CD8-positive, alpha-beta memory T cell (primary cell): ENCODE measurements at regions not wholly inside any gene's neighbourhood (a gene's known extent, or its start where the extent isn't known, plus 50 kb on each side); places are given as distances from the start of the nearest gene placed in this dataset.

ENCODE experiments used
- CTCF ChIA-PET: fragments of 350-600 bp; sonication (Branson Sonifier 250); formaldehyde crosslinking; loops from one replicate; lab custom pipeline; 2021; ENCODE audit warnings: antibody characterized with exemption; lab: Charles Lee
- POLR2A ChIA-PET: fragments of 350-600 bp; sonication (Branson Sonifier 250); formaldehyde crosslinking; loops from one replicate; lab custom pipeline; 2021; ENCODE audit warnings: antibody characterized with exemption; lab: Charles Lee
- DNase-seq, 5 donors: peaks; one replicate each; pipeline versions ENCODE4 v3.0.0 to v3.0.0-alpha.2; 2020 to 2022; ENCODE audit warnings: mixed read lengths in 1 of 5
- H3K27ac ChIP-seq: one replicate; pipeline ENCODE4 v1.7.0; 2013; ENCODE audit warnings: low read depth, mild to moderate bottlenecking, low read length, moderate library complexity
- H3K27me3 ChIP-seq: 2 replicates; pipeline ENCODE4 v1.7.0; 2013; ENCODE audit warnings: low read length, mild to moderate bottlenecking; ENCODE audit not compliant: insufficient read depth, poor library complexity, severe bottlenecking
- H3K36me3 ChIP-seq: 2 replicates; pipeline ENCODE4 v1.7.0; 2013; ENCODE audit warnings: mild to moderate bottlenecking, low read length, moderate library complexity; ENCODE audit not compliant: insufficient read depth
- H3K4me1 ChIP-seq: 2 replicates; pipeline ENCODE4 v1.7.0; 2013; ENCODE audit warnings: mild to moderate bottlenecking, low read length, moderate library complexity; ENCODE audit not compliant: insufficient read depth
- H3K4me3 ChIP-seq: 2 replicates; pipeline ENCODE4 v1.7.0; 2013; ENCODE audit warnings: mild to moderate bottlenecking, low read length
- H3K9me3 ChIP-seq: 2 replicates; pipeline ENCODE4 v1.7.0; 2013; ENCODE audit warnings: mild to moderate bottlenecking, low read length
- H3K27ac Mint-ChIP-seq, 8 donors: one replicate each; pipeline ENCODE4 v1.8.0; 2020 to 2021; ENCODE audit warnings: mixed read lengths in 8 of 8, mild to moderate bottlenecking in 6 of 8, inconsistent platforms in 3 of 8, moderate library complexity in 3 of 8
- H3K27me3 Mint-ChIP-seq, 2 donors: one replicate each; pipeline ENCODE4 v1.8.0; 2020 to 2021; ENCODE audit warnings: mixed read lengths in 2 of 2, mild to moderate bottlenecking in 1 of 2, moderate library complexity in 1 of 2
- H3K36me3 Mint-ChIP-seq, 3 donors: one replicate each; pipeline ENCODE4 v1.8.0; 2020 to 2021; ENCODE audit warnings: mixed read lengths in 3 of 3, inconsistent platforms in 1 of 3, mild to moderate bottlenecking in 1 of 3
- H3K4me1 Mint-ChIP-seq, 3 donors: one replicate each; pipeline ENCODE4 v1.8.0; 2020 to 2021; ENCODE audit warnings: mixed read lengths in 3 of 3, inconsistent platforms in 1 of 3, mild to moderate bottlenecking in 1 of 3
- H3K4me3 Mint-ChIP-seq, 7 donors: one replicate each; pipeline ENCODE4 v1.8.0; 2020 to 2021; ENCODE audit warnings: mixed read lengths in 7 of 7, mild to moderate bottlenecking in 6 of 7, moderate library complexity in 4 of 7, inconsistent platforms in 2 of 7
- H3K9me3 Mint-ChIP-seq, 5 donors: one replicate each; pipeline ENCODE4 v1.8.0; 2020 to 2022; ENCODE audit warnings: mixed read lengths in 5 of 5, mild to moderate bottlenecking in 3 of 5, moderate library complexity in 2 of 5, inconsistent platforms in 1 of 5

DNA sequence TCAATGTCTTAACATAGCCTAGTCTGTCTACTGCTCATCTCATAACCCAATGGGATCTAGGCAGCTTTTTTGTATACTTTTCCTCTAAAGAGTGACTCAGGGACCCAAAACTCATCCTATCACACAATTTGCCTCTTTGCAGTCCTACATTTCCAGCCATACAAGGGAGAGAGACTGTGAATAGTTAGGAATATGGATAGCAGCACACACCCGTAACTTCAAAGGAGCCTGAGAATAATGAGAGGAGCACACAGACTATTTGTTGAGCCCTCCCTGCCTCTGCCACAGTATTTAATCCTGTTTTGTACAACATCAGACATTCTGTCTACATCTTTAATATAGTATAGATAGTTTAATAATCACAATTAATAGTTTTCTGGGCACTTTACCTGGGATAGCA, 83.2 kb downstream of the AREG start:
- Mint-ChIP-seq H3K4me1 (peaks cover 0 to 2% (median 0%) of the 10 kb centered on the region in 3 donors), H3K27ac (no peak overlapping the region), H3K4me3 (no peak overlapping the region), H3K9me3 (no peaks in the 10 kb centered on the region), H3K27me3 (peaks cover 0 to 15% of the 10 kb centered on the region in 2 donors), H3K36me3 (no peaks in the 10 kb centered on the region)
- DNase-seq: no peak
- POLR2A ChIA-PET: no interaction called here
- no peaks in the 10 kb centered on the region for H3K4me1 ChIP-seq
- no peak overlapping the region for H3K4me3 ChIP-seq
- CTCF ChIA-PET: no interaction called here
- H3K36me3 ChIP-seq: no peaks in the 10 kb centered on the region
- no peaks in the 10 kb centered on the region for H3K27me3 ChIP-seq
- no peak overlapping the region for H3K27ac ChIP-seq
- no peaks in the 10 kb centered on the region for H3K9me3 ChIP-seq

DNA sequence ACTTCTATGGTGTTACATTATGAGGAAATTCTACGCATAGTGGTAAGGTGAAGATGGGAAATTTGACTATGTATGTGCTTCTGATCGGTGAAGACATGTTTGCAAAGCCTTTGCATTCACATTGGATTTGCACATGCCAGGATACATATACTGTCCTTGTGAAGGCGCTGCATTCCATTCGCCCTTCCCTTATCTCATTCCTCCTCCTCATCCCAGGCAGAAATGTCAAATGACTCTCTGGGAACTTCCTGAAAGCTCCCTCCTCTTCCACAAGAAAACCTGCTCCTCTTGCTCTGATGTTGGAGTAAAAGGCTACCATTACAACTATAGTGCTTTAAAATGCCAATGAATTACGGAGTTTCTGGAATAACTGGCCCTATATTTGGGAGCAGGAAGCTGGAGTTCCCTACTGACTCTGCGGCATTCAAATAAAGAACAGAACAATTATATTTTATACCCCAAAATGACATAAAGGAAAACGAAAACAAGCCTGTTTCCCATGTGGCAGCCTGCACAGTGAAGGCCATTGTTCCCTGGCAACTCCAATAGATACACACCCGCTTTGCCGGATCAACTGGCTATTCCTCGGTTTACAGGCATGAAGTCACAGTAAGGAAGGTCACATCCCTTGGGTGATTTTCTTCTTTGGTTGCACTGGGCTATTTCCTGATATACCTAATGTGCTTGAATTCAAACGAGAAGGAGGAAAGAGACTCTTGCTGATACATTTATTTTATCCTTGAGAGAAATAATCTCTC, 84.5 kb downstream of the AREG start:
- Histone ChIP-seq H3K27me3 (no peaks in the 10 kb centered on the region), H3K36me3 (no peaks in the 10 kb centered on the region), H3K9me3 (no peaks in the 10 kb centered on the region), H3K4me1 (no peaks in the 10 kb centered on the region), H3K27ac (no peak overlapping the region), H3K4me3 (no peak overlapping the region)
- Mint-ChIP-seq H3K4me3 (no peak overlapping the region), H3K4me1 (peaks cover 0 to 2% (median 0%) of the 10 kb centered on the region in 3 donors), H3K27ac (no peak overlapping the region), H3K27me3 (peaks cover 0 to 17% of the 10 kb centered on the region in 2 donors), H3K36me3 (no peaks in the 10 kb centered on the region), H3K9me3 (no peaks in the 10 kb centered on the region)
- ChIA-PET POLR2A (no interaction called here), CTCF (no interaction called here)
- no peak for DNase-seq

DNA sequence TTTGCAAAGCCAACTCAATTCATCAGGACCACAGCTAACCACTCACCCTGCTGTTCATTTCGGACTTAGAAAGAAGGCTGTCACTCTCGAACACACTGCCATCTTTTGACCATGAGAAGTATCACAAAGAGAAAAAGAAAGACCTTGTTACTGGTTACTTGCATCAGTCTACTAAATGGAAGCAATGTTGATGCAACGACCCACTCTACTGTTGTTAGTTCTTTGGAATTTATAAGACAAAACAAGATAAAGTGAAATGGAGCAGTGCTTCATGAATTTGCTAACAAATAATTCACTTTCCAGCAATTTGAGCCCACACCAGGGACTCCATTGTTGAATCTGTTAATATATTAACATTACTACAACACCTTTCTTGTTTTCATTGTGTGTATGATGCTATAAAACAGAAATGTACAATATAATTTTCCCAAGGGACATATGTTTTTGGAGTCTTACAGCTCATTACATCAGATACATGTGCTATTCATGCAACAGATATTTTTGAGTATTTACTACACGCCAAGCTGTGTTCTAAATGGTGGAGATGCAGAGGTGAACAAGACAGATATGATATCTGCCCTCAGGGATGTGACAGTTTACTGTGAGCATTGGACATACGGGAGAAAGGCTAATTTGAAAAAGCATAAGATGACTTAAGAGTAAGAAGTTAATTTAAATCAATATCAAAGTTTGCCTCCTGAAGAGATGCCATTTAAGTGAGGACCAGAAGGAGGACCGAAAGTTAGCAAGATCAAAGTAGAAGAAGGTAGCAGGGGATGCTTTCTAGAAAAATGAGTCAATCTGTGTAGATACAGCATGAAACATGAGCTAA, 87.2 kb downstream of the AREG start:
- Histone ChIP-seq H3K36me3 (no peaks in the 10 kb centered on the region), H3K4me1 (no peaks in the 10 kb centered on the region), H3K9me3 (no peaks in the 10 kb centered on the region), H3K27me3 (no peaks in the 10 kb centered on the region), H3K4me3 (no peak overlapping the region), H3K27ac (no peak overlapping the region)
- H3K27ac Mint-ChIP-seq: no peak overlapping the region
- CTCF ChIA-PET: interaction anchor here (0.8 to 1.7 kb wide), 8 partner anchors 8 to 303 kb away, joined by 3 to 5 read pairs (median 4); no protein-coding TSS in a partner anchor
- DNase-seq: peak in 1 of 5 donors; percentile 5
- H3K4me1 Mint-ChIP-seq: peaks cover 0 to 2% (median 0%) of the 10 kb centered on the region in 3 donors
- H3K27me3 Mint-ChIP-seq: peaks cover 0 to 19% of the 10 kb centered on the region in 2 donors
- POLR2A ChIA-PET: no interaction called here
- H3K36me3 Mint-ChIP-seq: no peaks in the 10 kb centered on the region
- H3K9me3 Mint-ChIP-seq: no peaks in the 10 kb centered on the region
- H3K4me3 Mint-ChIP-seq: no peak overlapping the region

DNA sequence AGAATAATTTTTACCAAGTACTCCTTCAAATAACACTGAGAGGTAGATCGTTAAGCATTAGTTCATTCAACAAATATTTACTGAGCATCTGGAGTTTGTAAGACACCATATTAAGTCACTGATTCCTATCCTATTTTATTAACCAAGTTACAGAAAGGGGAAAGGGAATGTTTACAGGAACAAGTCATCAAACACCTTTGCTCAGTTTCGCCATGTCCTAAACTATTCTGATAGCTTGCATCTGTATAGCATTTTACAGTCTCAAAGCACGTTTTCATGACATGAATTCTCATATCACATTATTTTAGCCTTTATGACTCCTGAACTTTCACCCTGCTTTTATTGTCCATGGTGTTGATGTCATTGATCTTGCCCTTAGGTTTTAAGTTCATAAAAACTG, 89.2 kb downstream of the AREG start:
- no peak overlapping the region for H3K4me3 Mint-ChIP-seq
- peaks cover 0 to 24% of the 10 kb centered on the region in 2 donors for H3K27me3 Mint-ChIP-seq
- no peaks in the 10 kb centered on the region for H3K36me3 Mint-ChIP-seq
- DNase-seq: no peak
- Histone ChIP-seq H3K27ac (no peak overlapping the region), H3K9me3 (no peaks in the 10 kb centered on the region), H3K4me3 (no peak overlapping the region), H3K27me3 (no peaks in the 10 kb centered on the region), H3K36me3 (no peaks in the 10 kb centered on the region), H3K4me1 (no peaks in the 10 kb centered on the region)
- POLR2A ChIA-PET: no interaction called here
- peaks cover 0 to 2% (median 0%) of the 10 kb centered on the region in 3 donors for H3K4me1 Mint-ChIP-seq
- CTCF ChIA-PET: interaction anchor here (1.7 kb wide), 1 partner anchor 161 kb away, joined by 3 read pairs; no protein-coding TSS in a partner anchor
- no peaks in the 10 kb centered on the region for H3K9me3 Mint-ChIP-seq
- no peak overlapping the region for H3K27ac Mint-ChIP-seq

DNA sequence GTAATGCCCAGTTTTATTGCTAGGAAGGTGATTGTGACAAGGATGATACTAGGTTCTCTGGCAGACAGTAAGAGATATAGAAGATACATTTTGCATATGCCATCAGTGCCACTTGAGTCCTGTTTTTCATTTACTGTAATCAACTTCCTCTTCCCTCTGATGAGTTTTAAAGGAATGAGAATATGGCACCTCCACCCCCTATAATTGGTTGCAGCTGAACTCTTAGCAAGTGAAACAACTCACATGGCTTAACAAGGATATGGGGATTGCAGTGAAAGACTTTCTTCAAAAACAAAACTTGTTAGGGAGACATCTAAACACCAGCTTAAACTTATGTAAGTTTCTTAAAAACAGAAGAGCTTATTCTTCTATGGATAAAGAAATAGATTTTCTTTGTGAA, 90.0 kb downstream of the AREG start:
- no peak for DNase-seq

DNA sequence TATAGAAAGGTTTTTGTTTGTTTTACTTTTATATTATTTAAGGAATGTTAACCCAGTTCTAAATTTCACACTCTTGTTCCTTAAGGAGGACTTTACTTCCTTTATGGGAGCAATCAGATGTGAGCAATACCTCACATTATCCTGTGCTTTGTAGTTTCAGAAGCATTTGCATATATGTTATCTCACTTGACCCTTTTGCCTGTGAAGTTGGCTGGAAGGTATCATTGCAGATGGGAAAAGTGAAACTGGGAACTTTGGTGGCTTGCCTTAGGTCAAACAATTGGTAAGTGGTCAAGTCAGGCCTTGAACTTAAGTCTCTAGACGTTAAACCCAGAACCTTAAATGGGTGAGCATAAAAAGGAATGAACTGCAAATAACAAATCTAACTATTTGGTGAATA, 90.6 kb downstream of the AREG start:
- Histone ChIP-seq H3K4me3 (no peak overlapping the region), H3K4me1 (no peaks in the 10 kb centered on the region), H3K27ac (no peak overlapping the region), H3K27me3 (no peaks in the 10 kb centered on the region), H3K9me3 (no peaks in the 10 kb centered on the region), H3K36me3 (no peaks in the 10 kb centered on the region)
- no peak for DNase-seq
- Mint-ChIP-seq H3K36me3 (no peaks in the 10 kb centered on the region), H3K4me3 (no peak overlapping the region), H3K4me1 (peaks cover 0 to 2% (median 0%) of the 10 kb centered on the region in 3 donors), H3K27me3 (peaks cover 0 to 21% of the 10 kb centered on the region in 2 donors), H3K9me3 (no peaks in the 10 kb centered on the region), H3K27ac (no peak overlapping the region)
- CTCF ChIA-PET: no interaction called here
- POLR2A ChIA-PET: no interaction called here

More for the DNA sequence above, 90.0 kb downstream of the AREG start:
- Histone ChIP-seq H3K9me3 (no peaks in the 10 kb centered on the region), H3K4me3 (no peak overlapping the region), H3K36me3 (no peaks in the 10 kb centered on the region), H3K27ac (no peak overlapping the region), H3K4me1 (no peaks in the 10 kb centered on the region), H3K27me3 (no peaks in the 10 kb centered on the region)
- no peak overlapping the region for H3K4me3 Mint-ChIP-seq
- H3K27ac Mint-ChIP-seq: no peak overlapping the region
- no peaks in the 10 kb centered on the region for H3K9me3 Mint-ChIP-seq
- H3K4me1 Mint-ChIP-seq: peaks cover 0 to 2% (median 0%) of the 10 kb centered on the region in 3 donors
- peaks cover 0 to 21% of the 10 kb centered on the region in 2 donors for H3K27me3 Mint-ChIP-seq
- POLR2A ChIA-PET: no interaction called here
- CTCF ChIA-PET: no interaction called here
- no peaks in the 10 kb centered on the region for H3K36me3 Mint-ChIP-seq

DNA sequence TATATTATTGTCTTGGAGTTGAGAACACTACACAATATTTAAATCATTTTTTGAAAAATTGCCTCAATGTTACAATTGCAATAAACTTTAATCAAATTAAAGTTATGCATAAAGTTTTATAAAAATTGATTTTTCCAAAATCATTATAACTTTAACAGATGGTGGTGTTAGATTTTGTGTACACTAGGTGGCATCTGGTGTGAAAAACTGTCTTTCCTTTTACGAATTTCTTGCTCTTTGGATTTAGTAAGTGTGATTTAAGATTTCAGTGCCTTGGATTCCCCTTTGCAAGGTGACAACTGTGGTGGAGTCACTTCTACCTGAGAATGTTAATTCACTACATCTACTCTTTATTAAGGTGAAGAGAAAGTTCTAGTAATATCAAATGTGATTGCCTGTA, 91.6 kb downstream of the AREG start:
- no peaks in the 10 kb centered on the region for H3K9me3 ChIP-seq
- no peak for DNase-seq
- Mint-ChIP-seq H3K36me3 (no peaks in the 10 kb centered on the region), H3K4me1 (peaks cover 0 to 2% (median 0%) of the 10 kb centered on the region in 3 donors), H3K4me3 (no peak overlapping the region), H3K9me3 (no peaks in the 10 kb centered on the region), H3K27ac (no peak overlapping the region), H3K27me3 (peaks cover 1 to 21% of the 10 kb centered on the region in 2 donors)
- H3K36me3 ChIP-seq: no peaks in the 10 kb centered on the region
- no peaks in the 10 kb centered on the region for H3K4me1 ChIP-seq
- H3K4me3 ChIP-seq: no peak overlapping the region
- POLR2A ChIA-PET: no interaction called here
- no peak overlapping the region for H3K27ac ChIP-seq
- no peaks in the 10 kb centered on the region for H3K27me3 ChIP-seq
- CTCF ChIA-PET: no interaction called here

DNA sequence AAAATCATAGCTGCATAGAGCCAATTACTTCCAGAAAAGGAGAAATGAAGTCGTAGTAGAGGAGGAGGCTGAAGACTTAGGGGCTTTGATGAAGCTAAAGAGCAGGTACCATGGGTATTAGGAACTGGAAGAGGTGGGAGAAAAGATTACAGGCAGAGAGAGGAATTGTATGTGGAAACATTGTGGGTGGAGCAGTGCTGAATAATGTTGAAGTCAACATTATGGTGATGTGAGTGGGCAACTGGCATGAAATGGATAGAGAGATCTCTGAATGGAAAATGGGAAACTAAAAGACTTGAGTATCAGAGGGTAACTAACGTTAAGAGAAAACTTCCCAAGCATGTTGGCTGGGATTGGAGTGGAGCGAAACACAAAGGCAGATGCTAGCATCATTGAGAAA, 92.5 kb downstream of the AREG start:
- no peaks in the 10 kb centered on the region for H3K4me1 ChIP-seq
- ChIA-PET CTCF (no interaction called here), POLR2A (no interaction called here)
- Mint-ChIP-seq H3K27ac (no peak overlapping the region), H3K4me1 (no peaks in the 10 kb centered on the region), H3K9me3 (no peaks in the 10 kb centered on the region), H3K4me3 (no peak overlapping the region), H3K27me3 (peaks cover 1 to 18% of the 10 kb centered on the region in 2 donors), H3K36me3 (no peaks in the 10 kb centered on the region)
- no peak overlapping the region for H3K27ac ChIP-seq
- H3K27me3 ChIP-seq: no peaks in the 10 kb centered on the region
- no peak for DNase-seq
- no peaks in the 10 kb centered on the region for H3K9me3 ChIP-seq
- H3K4me3 ChIP-seq: no peak overlapping the region
- H3K36me3 ChIP-seq: no peaks in the 10 kb centered on the region
